ENCODE measurements at regions not wholly inside any gene's neighbourhood (a gene's known extent, or its start where the extent isn't known, plus 50 kb on each side); places are given as distances from the start of the nearest gene placed in this dataset.
"Not testable (repeated sequence)": the region's sequence is repeated elsewhere in the genome, so short reads cannot be mapped to it uniquely, and the experiment has no call there.

DNA sequence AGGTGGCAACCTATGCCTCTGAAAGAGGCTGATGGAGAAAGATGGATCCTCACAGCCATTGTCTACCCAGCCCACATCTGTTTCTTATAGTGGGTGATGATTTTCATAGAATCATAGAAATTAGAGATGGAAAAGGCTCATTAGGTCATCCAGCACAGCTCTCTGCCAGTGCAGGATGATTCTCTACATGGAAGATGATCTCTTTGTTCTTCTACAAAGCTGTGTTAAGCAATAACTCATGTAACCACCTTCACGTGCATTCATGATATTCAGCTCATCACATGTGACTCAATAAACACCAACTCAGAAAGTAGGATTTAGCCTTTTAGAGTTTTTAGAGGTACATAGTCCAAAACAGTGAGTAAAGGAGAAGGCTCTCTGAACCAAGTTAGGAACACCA, 539.4 kb upstream of the ID2 start:
- H3K4me3 ChIP-seq (ENCODE audit: low read depth, low read length) = no peak overlapping the region

GRCh38 chr2:8144131-8144631, 537.7 kb upstream of the ID2 start:
- BruUV-seq (replicated peaks) = no TSS peak
- DNase-seq = no peak
- H3K27me3 Mint-ChIP-seq (ENCODE audit: insufficient read depth, unreplicated experiment) = no peaks in the 10 kb centered on the region
- TF ChIP-seq CTCF (IDR thresholded peaks at IDR 0.05; ENCODE audit: insufficient read depth in 1 of 2, low read depth in 1 of 2, low read length in 1 of 2, severe bottlenecking in 1 of 2, unreplicated experiment in 1 of 2) = no peak
- Histone ChIP-seq H3K36me3 (ENCODE audit: control insufficient read depth, insufficient read depth, low read length) (no peaks in the 10 kb centered on the region), H3K4me3 (ENCODE audit: low read depth, low read length) (no peak overlapping the region), H3K4me1 (peaks cover 4% of the 10 kb centered on the region; the same call in 1 of the 2 replicates), H3K9me3 (no peaks in the 10 kb centered on the region), H3K27me3 (replicated peaks; ENCODE audit: control insufficient read depth, insufficient read depth, low read length) (no peaks in the 10 kb centered on the region; the same call in 1 of the 2 replicates)
- peaks cover 14% of the 10 kb centered on the region for H3K4me1 Mint-ChIP-seq (ENCODE audit: low read depth, unreplicated experiment)
- H3K36me3 Mint-ChIP-seq (ENCODE audit: insufficient read depth, unreplicated experiment) = no peaks in the 10 kb centered on the region
- peaks cover 2% of the 10 kb centered on the region for H3K9me3 Mint-ChIP-seq (ENCODE audit: unreplicated experiment)
- no peak overlapping the region for H3K4me3 Mint-ChIP-seq (ENCODE audit: unreplicated experiment)
- intact Hi-C loops (cut with micrococcal nuclease; ENCODE audit: unreplicated experiment) = no loop called here
- no peak overlapping the region for H3K27ac Mint-ChIP-seq (ENCODE audit: unreplicated experiment)
- ChIA-PET CTCF (no interaction called here), POLR2A (no interaction called here)

More for the DNA sequence above, 539.4 kb upstream of the ID2 start:
- DNase-seq = no peak
- ChIA-PET CTCF (no interaction called here), POLR2A (no interaction called here)
- H3K27me3 Mint-ChIP-seq (ENCODE audit: insufficient read depth, unreplicated experiment) = no peaks in the 10 kb centered on the region
- peaks cover 6% of the 10 kb centered on the region for H3K9me3 Mint-ChIP-seq (ENCODE audit: unreplicated experiment)
- Histone ChIP-seq H3K36me3 (ENCODE audit: control insufficient read depth, insufficient read depth, low read length) (no peaks in the 10 kb centered on the region), H3K9me3 (no peaks in the 10 kb centered on the region), H3K4me1 (peaks cover 7% of the 10 kb centered on the region; the same call in 1 of the 2 replicates), H3K27me3 (replicated peaks; ENCODE audit: control insufficient read depth, insufficient read depth, low read length) (no peaks in the 10 kb centered on the region; the same call in 1 of the 2 replicates)
- H3K4me1 Mint-ChIP-seq (ENCODE audit: low read depth, unreplicated experiment) = peaks cover 21% of the 10 kb centered on the region
- H3K36me3 Mint-ChIP-seq (ENCODE audit: insufficient read depth, unreplicated experiment) = no peaks in the 10 kb centered on the region
- no peak overlapping the region for H3K4me3 Mint-ChIP-seq (ENCODE audit: unreplicated experiment)
- no TSS peak for BruUV-seq (replicated peaks)
- no peak for TF ChIP-seq CTCF (IDR thresholded peaks at IDR 0.05; ENCODE audit: insufficient read depth in 1 of 2, low read depth in 1 of 2, low read length in 1 of 2, severe bottlenecking in 1 of 2, unreplicated experiment in 1 of 2)
- intact Hi-C loops (cut with micrococcal nuclease; ENCODE audit: unreplicated experiment) = no loop called here
- no peak overlapping the region for H3K27ac Mint-ChIP-seq (ENCODE audit: unreplicated experiment)

DNA sequence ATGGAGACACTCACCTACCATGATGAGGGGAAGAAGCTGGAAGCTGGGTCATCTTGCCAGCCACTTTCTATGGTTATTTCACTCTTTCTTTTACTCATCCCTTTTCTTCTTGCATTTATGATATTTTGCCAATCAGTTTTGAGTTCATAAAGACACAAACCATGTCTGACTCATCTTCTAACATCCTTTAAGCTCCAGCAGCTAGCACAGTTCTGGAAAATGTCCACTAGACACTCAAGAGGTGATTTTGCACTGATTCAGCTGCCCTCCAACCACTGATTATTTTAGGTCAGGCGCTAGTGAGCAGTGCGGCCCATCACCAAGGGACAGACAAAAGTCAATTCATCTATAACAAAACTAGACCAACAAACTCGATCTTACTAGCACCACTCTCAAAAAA, 537.1 kb upstream of the ID2 start:
- no peak for DNase-seq
- TF ChIP-seq CTCF (IDR thresholded peaks at IDR 0.05; ENCODE audit: insufficient read depth in 1 of 2, low read depth in 1 of 2, low read length in 1 of 2, severe bottlenecking in 1 of 2, unreplicated experiment in 1 of 2) = no peak
- Histone ChIP-seq H3K27me3 (replicated peaks; ENCODE audit: control insufficient read depth, insufficient read depth, low read length) (no peaks in the 10 kb centered on the region; the same call in 1 of the 2 replicates), H3K36me3 (ENCODE audit: control insufficient read depth, insufficient read depth, low read length) (no peaks in the 10 kb centered on the region), H3K9me3 (no peaks in the 10 kb centered on the region), H3K4me3 (ENCODE audit: low read depth, low read length) (no peak overlapping the region), H3K4me1 (peaks cover 4% of the 10 kb centered on the region; the same call in 1 of the 2 replicates)
- ChIA-PET POLR2A (no interaction called here), CTCF (no interaction called here)
- no peaks in the 10 kb centered on the region for H3K36me3 Mint-ChIP-seq (ENCODE audit: insufficient read depth, unreplicated experiment)
- intact Hi-C loops (cut with micrococcal nuclease; ENCODE audit: unreplicated experiment) = no loop called here
- no peak overlapping the region for H3K4me3 Mint-ChIP-seq (ENCODE audit: unreplicated experiment)
- H3K27me3 Mint-ChIP-seq (ENCODE audit: insufficient read depth, unreplicated experiment) = no peaks in the 10 kb centered on the region
- no peaks in the 10 kb centered on the region for H3K9me3 Mint-ChIP-seq (ENCODE audit: unreplicated experiment)
- peaks cover 10% of the 10 kb centered on the region for H3K4me1 Mint-ChIP-seq (ENCODE audit: low read depth, unreplicated experiment)
- H3K27ac Mint-ChIP-seq (ENCODE audit: unreplicated experiment) = no peak overlapping the region
- no TSS peak for BruUV-seq (replicated peaks)

GRCh38 chr2:8145375-8145774, 536.5 kb upstream of the ID2 start:
- H3K36me3 Mint-ChIP-seq (ENCODE audit: insufficient read depth, unreplicated experiment); H3K4me1 Mint-ChIP-seq (ENCODE audit: low read depth, unreplicated experiment); CTCF ChIA-PET; H3K9me3 Mint-ChIP-seq (ENCODE audit: unreplicated experiment); H3K4me1 ChIP-seq; DNase-seq; POLR2A ChIA-PET; H3K9me3 ChIP-seq; H3K4me3 Mint-ChIP-seq (ENCODE audit: unreplicated experiment); H3K27me3 ChIP-seq (replicated peaks; ENCODE audit: control insufficient read depth, insufficient read depth, low read length); BruUV-seq (replicated peaks); H3K4me3 ChIP-seq (ENCODE audit: low read depth, low read length); H3K36me3 ChIP-seq (ENCODE audit: control insufficient read depth, insufficient read depth, low read length); intact Hi-C loops (cut with micrococcal nuclease; ENCODE audit: unreplicated experiment); H3K27me3 Mint-ChIP-seq (ENCODE audit: insufficient read depth, unreplicated experiment); H3K27ac Mint-ChIP-seq (ENCODE audit: unreplicated experiment): not testable (repeated sequence)

All from Caco-2 (cell line).